ENCODE measurements at regions not wholly inside any gene's neighbourhood (a gene's known extent, or its start where the extent isn't known, plus 50 kb on each side); places are given as distances from the start of the nearest gene placed in this dataset.
"Not testable (repeated sequence)": the region's sequence is repeated elsewhere in the genome, so short reads cannot be mapped to it uniquely, and the experiment has no call there.

GRCh38 chr2:36091844-36092741 lies 263.5 kb upstream of the CRIM1 start:
- TF ChIP-seq CTCF, POLR2A (IDR thresholded peaks at IDR 0.05): not testable (repeated sequence)
